GM10266 (cell line): ENCODE measurements at regions not wholly inside any gene's neighbourhood (a gene's known extent, or its start where the extent isn't known, plus 50 kb on each side); places are given as distances from the start of the nearest gene placed in this dataset.

Source experiments
- DNase-seq: peaks from one replicate; pipeline ENCODE4 v3.0.0; 2012; ENCODE audit errors: extremely low spot score
- CTCF ChIP-seq: IDR thresholded peaks from 2 replicates; pipeline ENCODE4 v1.5.1; 2012; ENCODE audit warnings: mild to moderate bottlenecking, low read depth; ENCODE audit not compliant: control insufficient read depth, insufficient read depth; ENCODE audit errors: missing control alignments

DNA sequence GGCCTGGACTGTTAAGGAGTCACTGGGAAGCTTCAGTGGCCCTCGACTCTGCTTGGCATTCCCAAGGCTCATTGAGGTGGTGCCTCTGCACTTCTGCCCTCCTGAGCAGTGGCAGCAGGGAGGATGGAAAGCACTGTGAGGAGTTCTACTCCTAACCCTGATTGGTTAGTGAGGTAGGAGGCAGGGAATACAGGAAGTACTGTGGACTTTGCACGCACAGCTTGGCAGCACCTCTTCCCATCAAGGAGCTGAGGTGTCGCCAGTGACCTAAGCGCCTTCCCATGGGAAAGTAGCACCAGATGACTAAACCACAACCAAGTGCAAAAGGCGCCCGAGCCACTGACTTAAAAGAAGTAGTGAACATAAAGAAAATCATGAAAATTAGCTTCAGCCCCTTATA, 152.5 kb upstream of the CADM1 start:
- no peak for TF ChIP-seq CTCF
- no peak for DNase-seq

GRCh38 chr11:115656041-115656440, 151.8 kb upstream of the CADM1 start:
- no peak for TF ChIP-seq CTCF
- DNase-seq, result no peak

GRCh38 chr11:115654792-115655191, 150.6 kb upstream of the CADM1 start:
- DNase-seq, result no peak
- no peak for TF ChIP-seq CTCF

DNA sequence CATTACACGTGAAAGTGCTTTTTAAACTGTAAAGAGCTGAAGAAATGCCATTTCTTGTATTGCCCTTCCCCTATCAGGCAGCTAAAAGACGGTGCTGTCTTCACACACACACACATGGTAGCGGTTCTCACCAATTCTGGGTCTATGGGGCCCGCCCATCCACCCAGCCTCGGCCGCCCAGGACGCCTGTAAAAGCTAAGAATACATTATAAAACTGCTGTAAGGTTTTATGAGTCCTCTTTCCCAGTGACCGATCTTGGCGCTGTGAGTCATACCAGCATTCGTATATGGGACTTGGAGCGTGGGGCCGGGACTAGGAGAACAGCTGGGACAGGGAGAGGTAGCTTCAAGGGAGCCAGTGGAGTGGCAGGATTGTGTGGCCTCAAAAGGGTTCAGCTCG, 149.7 kb upstream of the CADM1 start:
- no peak for TF ChIP-seq CTCF
- no peak for DNase-seq

- DNase-seq, result no peak
- no peak for TF ChIP-seq CTCF
These were observed 148.9 kb upstream of the CADM1 start for GRCh38 chr11:115653076-115653475.

DNA sequence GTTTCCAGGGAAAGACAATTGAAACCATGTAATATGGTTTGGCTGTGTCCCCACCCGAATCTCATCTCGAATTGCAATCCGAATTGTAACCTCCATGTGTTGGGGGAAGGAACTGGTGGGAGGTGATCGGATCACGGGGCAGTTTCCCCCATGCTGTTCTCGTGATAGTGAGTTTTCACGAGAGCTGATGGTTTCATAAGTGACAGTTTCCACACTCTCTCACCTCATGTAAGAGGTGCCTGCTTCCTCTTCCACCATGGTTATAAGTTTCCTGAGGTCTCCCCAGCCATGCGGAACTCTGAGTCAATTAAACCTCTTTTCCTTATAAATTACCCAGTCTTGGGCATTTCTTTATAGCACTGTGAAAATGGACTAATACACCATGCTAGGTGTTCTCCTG, 148.3 kb upstream of the CADM1 start:
- DNase-seq, result no peak
- TF ChIP-seq CTCF, result no peak

- TF ChIP-seq CTCF, result no peak
- DNase-seq, result no peak
These were observed 147.9 kb upstream of the CADM1 start for GRCh38 chr11:115652094-115652493.
